NCI-H345 (cell line): ENCODE measurements at regions not wholly inside any gene's neighbourhood (a gene's known extent, or its start where the extent isn't known, plus 50 kb on each side); places are given as distances from the start of the nearest gene placed in this dataset.

Experiments
- DNase-seq: peaks from one replicate; lab custom pipeline; 2025; lab: John Stamatoyannopoulos, UW

- no peak for DNase-seq
Measured at GRCh38 chr10:78481842-78482241, 448.2 kb downstream of the RPS24 start.

- DNase-seq = no peak
Measured at GRCh38 chr10:78483641-78484040, 450.0 kb downstream of the RPS24 start.

- DNase-seq = no peak
Measured at GRCh38 chr10:78489034-78489433, 455.4 kb downstream of the RPS24 start.

- DNase-seq = no peak
Measured at GRCh38 chr10:78491812-78492211, 458.1 kb downstream of the RPS24 start.

- no peak for DNase-seq
Measured at GRCh38 chr10:78492424-78492823, 458.8 kb downstream of the RPS24 start.

GRCh38 chr10:78494179-78494578, 460.5 kb downstream of the RPS24 start:
- DNase-seq = no peak

GRCh38 chr10:78502210-78502936, 468.7 kb downstream of the RPS24 start:
- DNase-seq = no peak

- no peak for DNase-seq
Measured at GRCh38 chr10:78504181-78504580, 470.5 kb downstream of the RPS24 start.

- DNase-seq = no peak
Measured at GRCh38 chr10:78505657-78506056, 472.0 kb downstream of the RPS24 start.

- no peak for DNase-seq
Measured at GRCh38 chr10:78506614-78507013, 473.0 kb downstream of the RPS24 start.

GRCh38 chr10:78507510-78508160, 474.0 kb downstream of the RPS24 start:
- no peak for DNase-seq

- DNase-seq = no peak
Measured at GRCh38 chr10:78508955-78509748, 475.5 kb downstream of the RPS24 start.

GRCh38 chr10:78510566-78511323, 477.1 kb downstream of the RPS24 start:
- DNase-seq = no peak

- no peak for DNase-seq
Measured at GRCh38 chr10:78511324-78512204, 477.9 kb downstream of the RPS24 start.

GRCh38 chr10:78512205-78512550, 478.5 kb downstream of the RPS24 start:
- DNase-seq = no peak

GRCh38 chr10:78513330-78513729, 479.7 kb downstream of the RPS24 start:
- DNase-seq = no peak

GRCh38 chr10:78513986-78514385, 480.3 kb downstream of the RPS24 start:
- DNase-seq = no peak

- DNase-seq = no peak
Measured at GRCh38 chr10:78514459-78514858, 480.8 kb downstream of the RPS24 start.

- no peak for DNase-seq
Measured at GRCh38 chr10:78515038-78515872, 481.6 kb downstream of the RPS24 start.

- DNase-seq = no peak
Measured at GRCh38 chr10:78515873-78516153, 482.1 kb downstream of the RPS24 start.

GRCh38 chr10:78516236-78516635, 482.6 kb downstream of the RPS24 start:
- DNase-seq = no peak
